Activated naive CD8-positive, alpha-beta T cell treated with anti-CD3 and anti-CD28 coated beads for 36 hours (primary cell): ENCODE measurements at regions not wholly inside any gene's neighbourhood (a gene's known extent, or its start where the extent isn't known, plus 50 kb on each side); places are given as distances from the start of the nearest gene placed in this dataset.

Source experiments
- DNase-seq: peaks from one replicate; pipeline ENCODE4 v3.0.0; 2021
- H3K27ac Mint-ChIP-seq: one replicate; pipeline ENCODE4 v1.8.0; 2022; ENCODE audit warnings: mild to moderate bottlenecking, moderate library complexity, mixed read lengths
- H3K27me3 Mint-ChIP-seq: one replicate; pipeline ENCODE4 v1.8.0; 2022; ENCODE audit warnings: mild to moderate bottlenecking, mixed read lengths
- H3K36me3 Mint-ChIP-seq: one replicate; pipeline ENCODE4 v1.8.0; 2021; ENCODE audit warnings: mild to moderate bottlenecking, mixed read lengths
- H3K4me1 Mint-ChIP-seq: one replicate; pipeline ENCODE4 v1.8.0; 2021; ENCODE audit warnings: mixed read lengths
- H3K4me3 Mint-ChIP-seq: one replicate; pipeline ENCODE4 v1.8.0; 2022; ENCODE audit warnings: mild to moderate bottlenecking, moderate library complexity, mixed read lengths
- H3K9me3 Mint-ChIP-seq: one replicate; pipeline ENCODE4 v1.8.0; 2022; ENCODE audit warnings: mixed read lengths

DNA sequence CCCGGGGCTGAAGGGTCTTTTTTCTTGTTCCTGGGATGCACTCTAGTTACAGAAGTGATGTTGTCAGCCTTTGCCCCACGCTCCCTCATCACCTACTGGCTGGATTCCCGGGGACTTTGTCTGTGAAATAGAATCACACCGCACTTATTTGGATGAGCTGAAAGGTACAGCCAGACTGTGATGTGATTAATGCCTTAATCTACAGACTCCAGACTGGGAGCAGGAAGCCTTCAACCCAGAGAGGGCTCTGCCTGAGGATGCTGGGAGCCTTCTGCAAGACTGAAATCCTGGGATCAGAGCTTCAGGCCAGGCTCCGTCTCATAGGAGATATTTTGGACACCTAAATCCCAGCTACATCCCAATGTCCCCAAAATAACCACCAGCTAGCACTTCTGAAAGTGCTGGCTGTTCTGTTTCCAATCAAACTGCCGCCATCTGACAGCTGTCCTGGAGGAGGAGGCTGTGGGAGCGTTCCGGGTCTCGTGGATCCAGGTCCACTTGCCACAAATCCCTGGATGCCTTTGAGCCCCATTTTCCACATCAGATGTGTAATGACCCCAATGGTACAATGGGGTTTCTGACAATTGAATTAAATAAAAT is 688.5 kb downstream of the TBC1D22A start:
- Mint-ChIP-seq H3K4me3 (no peak overlapping the region), H3K27ac (no peak overlapping the region), H3K4me1 (no peaks in the 10 kb centered on the region), H3K36me3 (no peaks in the 10 kb centered on the region), H3K27me3 (peaks cover 4% of the 10 kb centered on the region), H3K9me3 (peaks cover 13% of the 10 kb centered on the region)
- no peak for DNase-seq

DNA sequence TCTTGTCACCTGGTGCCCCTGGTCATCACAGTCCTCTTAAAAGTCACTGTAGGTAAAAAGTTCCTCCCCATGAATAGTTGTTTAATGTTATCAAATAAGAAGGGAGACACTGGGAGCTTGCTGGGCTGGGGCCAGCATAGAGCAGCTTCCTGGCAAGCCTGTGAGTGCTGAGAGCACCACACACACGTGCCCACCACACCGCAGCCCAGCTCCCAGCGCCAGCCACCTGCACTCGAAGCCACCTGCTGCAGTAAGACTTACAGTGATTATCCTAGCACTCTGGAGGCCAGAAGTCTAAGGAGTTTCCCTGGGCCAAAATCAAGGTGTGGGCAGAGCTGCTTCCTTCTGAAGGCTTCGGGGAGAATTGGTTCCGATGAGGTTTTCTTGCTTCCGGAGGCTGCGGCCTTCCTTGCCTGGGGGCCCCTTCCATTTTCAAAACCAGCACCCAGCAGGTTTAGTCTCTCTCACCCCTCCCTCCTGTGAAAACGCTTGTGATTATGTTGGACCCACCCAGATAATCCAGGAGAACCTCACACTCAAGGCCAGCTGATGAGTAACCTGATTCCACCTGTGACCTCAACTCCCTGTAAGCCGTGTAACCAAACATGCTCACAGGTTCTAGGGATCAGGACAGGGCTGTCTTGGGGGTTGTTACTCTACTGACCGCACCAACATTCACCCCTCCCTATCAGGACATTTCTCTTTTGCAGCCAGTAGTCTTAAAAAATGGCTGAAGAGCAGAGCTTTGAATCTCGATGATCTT is 687.2 kb downstream of the TBC1D22A start:
- Mint-ChIP-seq H3K9me3 (peaks cover 12% of the 10 kb centered on the region), H3K4me3 (no peak overlapping the region), H3K4me1 (no peaks in the 10 kb centered on the region), H3K27ac (no peak overlapping the region), H3K27me3 (peaks cover 4% of the 10 kb centered on the region), H3K36me3 (no peaks in the 10 kb centered on the region)
- DNase-seq = no peak

GRCh38 chr22:47448231-47449223 is 686.1 kb downstream of the TBC1D22A start:
- H3K9me3 Mint-ChIP-seq = peaks cover 3% of the 10 kb centered on the region
- DNase-seq = no peak

GRCh38 chr22:47446821-47447810 is 684.7 kb downstream of the TBC1D22A start:
- Mint-ChIP-seq H3K4me3 (no peak overlapping the region), H3K36me3 (no peaks in the 10 kb centered on the region), H3K9me3 (peaks cover 8% of the 10 kb centered on the region), H3K4me1 (no peaks in the 10 kb centered on the region), H3K27ac (no peak overlapping the region), H3K27me3 (peaks cover 4% of the 10 kb centered on the region)
- DNase-seq = no peak

More at GRCh38 chr22:47448231-47449223, 686.1 kb downstream of the TBC1D22A start:
- H3K36me3 Mint-ChIP-seq = no peaks in the 10 kb centered on the region
- H3K4me3 Mint-ChIP-seq = no peak overlapping the region
- no peak overlapping the region for H3K27ac Mint-ChIP-seq
- H3K27me3 Mint-ChIP-seq = peaks cover 4% of the 10 kb centered on the region
- H3K4me1 Mint-ChIP-seq = no peaks in the 10 kb centered on the region

GRCh38 chr22:47446331-47446730 is 683.9 kb downstream of the TBC1D22A start:
- H3K9me3 Mint-ChIP-seq = peaks cover 8% of the 10 kb centered on the region
- peaks cover 4% of the 10 kb centered on the region for H3K27me3 Mint-ChIP-seq
- H3K4me1 Mint-ChIP-seq = no peaks in the 10 kb centered on the region
- no peak for DNase-seq
- no peak overlapping the region for H3K4me3 Mint-ChIP-seq
- no peak overlapping the region for H3K27ac Mint-ChIP-seq
- no peaks in the 10 kb centered on the region for H3K36me3 Mint-ChIP-seq

GRCh38 chr22:47445716-47446290 is 683.4 kb downstream of the TBC1D22A start:
- peaks cover 8% of the 10 kb centered on the region for H3K9me3 Mint-ChIP-seq
- no peak overlapping the region for H3K27ac Mint-ChIP-seq
- H3K36me3 Mint-ChIP-seq = no peaks in the 10 kb centered on the region
- H3K4me1 Mint-ChIP-seq = no peaks in the 10 kb centered on the region
- peaks cover 4% of the 10 kb centered on the region for H3K27me3 Mint-ChIP-seq
- no peak for DNase-seq
- no peak overlapping the region for H3K4me3 Mint-ChIP-seq

DNA sequence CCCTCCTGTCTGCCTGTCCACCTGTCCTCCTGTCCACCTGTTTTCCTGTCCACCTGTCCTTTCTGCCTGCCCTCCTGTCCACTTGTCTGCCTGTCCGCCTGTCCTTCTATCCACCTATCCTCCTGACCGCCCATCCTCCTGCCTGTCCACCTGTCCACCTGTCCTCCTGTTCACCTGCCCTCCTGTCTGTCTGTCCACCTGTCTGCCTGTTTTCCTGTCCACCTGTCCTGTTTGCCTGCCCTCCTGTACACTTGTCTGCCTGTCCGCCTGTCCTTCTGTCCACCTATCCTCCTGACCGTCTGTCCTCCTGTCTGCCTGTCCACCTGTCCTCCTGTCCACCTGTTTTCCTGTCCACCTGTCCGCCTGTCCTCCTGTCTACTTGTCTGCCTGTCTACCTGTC is 682.8 kb downstream of the TBC1D22A start:
- Mint-ChIP-seq H3K36me3 (no peaks in the 10 kb centered on the region), H3K27ac (no peak overlapping the region), H3K27me3 (peaks cover 4% of the 10 kb centered on the region), H3K9me3 (peaks cover 12% of the 10 kb centered on the region), H3K4me1 (no peaks in the 10 kb centered on the region), H3K4me3 (no peak overlapping the region)
- no peak for DNase-seq

GRCh38 chr22:47444746-47445065 is 682.3 kb downstream of the TBC1D22A start:
- DNase-seq = no peak
- H3K9me3 Mint-ChIP-seq = peaks cover 14% of the 10 kb centered on the region
- no peak overlapping the region for H3K27ac Mint-ChIP-seq
- no peak overlapping the region for H3K4me3 Mint-ChIP-seq
- H3K27me3 Mint-ChIP-seq = peaks cover 4% of the 10 kb centered on the region
- H3K36me3 Mint-ChIP-seq = no peaks in the 10 kb centered on the region
- no peaks in the 10 kb centered on the region for H3K4me1 Mint-ChIP-seq

- no peak overlapping the region for H3K4me3 Mint-ChIP-seq
- H3K4me1 Mint-ChIP-seq = no peaks in the 10 kb centered on the region
- peaks cover 18% of the 10 kb centered on the region for H3K9me3 Mint-ChIP-seq
- no peak for DNase-seq
- H3K27ac Mint-ChIP-seq = no peak overlapping the region
- H3K27me3 Mint-ChIP-seq = peaks cover 4% of the 10 kb centered on the region
- H3K36me3 Mint-ChIP-seq = no peaks in the 10 kb centered on the region
Measured at GRCh38 chr22:47443836-47444745, 681.6 kb downstream of the TBC1D22A start.

DNA sequence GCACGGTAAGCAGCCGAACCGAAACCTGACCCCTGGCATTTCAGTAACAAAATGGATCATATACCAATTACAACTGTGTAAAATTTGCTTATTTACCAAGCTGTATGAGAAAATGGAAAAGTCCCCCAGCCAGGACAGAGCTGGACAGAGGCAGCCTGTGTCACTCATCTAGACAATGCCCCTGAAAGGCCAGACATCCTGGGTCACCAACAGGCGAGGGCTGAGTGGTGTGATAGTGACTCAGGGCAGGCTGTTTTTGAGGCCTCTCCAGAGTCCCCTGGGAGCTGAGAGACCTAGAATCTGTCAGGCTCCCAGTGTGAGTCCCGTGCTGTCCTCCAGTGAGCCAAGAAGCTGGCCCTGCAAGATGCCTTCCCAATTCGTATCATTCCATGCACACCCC is 680.4 kb downstream of the TBC1D22A start:
- peaks cover 18% of the 10 kb centered on the region for H3K9me3 Mint-ChIP-seq
- H3K36me3 Mint-ChIP-seq = no peaks in the 10 kb centered on the region
- no peak for DNase-seq
- H3K27ac Mint-ChIP-seq = no peak overlapping the region
- H3K4me3 Mint-ChIP-seq = no peak overlapping the region
- H3K27me3 Mint-ChIP-seq = peaks cover 4% of the 10 kb centered on the region
- H3K4me1 Mint-ChIP-seq = no peaks in the 10 kb centered on the region

GRCh38 chr22:47439643-47440265 is 677.3 kb downstream of the TBC1D22A start:
- no peak for DNase-seq
- H3K27me3 Mint-ChIP-seq = no peaks in the 10 kb centered on the region
- H3K9me3 Mint-ChIP-seq = peaks cover 18% of the 10 kb centered on the region
- no peaks in the 10 kb centered on the region for H3K36me3 Mint-ChIP-seq
- H3K4me3 Mint-ChIP-seq = no peak overlapping the region
- H3K4me1 Mint-ChIP-seq = no peaks in the 10 kb centered on the region
- no peak overlapping the region for H3K27ac Mint-ChIP-seq

- Mint-ChIP-seq H3K4me1 (no peaks in the 10 kb centered on the region), H3K27ac (no peak overlapping the region), H3K27me3 (no peaks in the 10 kb centered on the region), H3K9me3 (peaks cover 13% of the 10 kb centered on the region), H3K36me3 (no peaks in the 10 kb centered on the region), H3K4me3 (no peak overlapping the region)
- DNase-seq = no peak
Measured at GRCh38 chr22:47437636-47438035, 675.2 kb downstream of the TBC1D22A start.

- DNase-seq = no peak
- H3K27ac Mint-ChIP-seq = no peak overlapping the region
- H3K36me3 Mint-ChIP-seq = no peaks in the 10 kb centered on the region
Measured at GRCh38 chr22:47437110-47437509, 674.7 kb downstream of the TBC1D22A start.

More at GRCh38 chr22:47437110-47437509, 674.7 kb downstream of the TBC1D22A start:
- H3K9me3 Mint-ChIP-seq = peaks cover 10% of the 10 kb centered on the region
- no peak overlapping the region for H3K4me3 Mint-ChIP-seq
- no peaks in the 10 kb centered on the region for H3K27me3 Mint-ChIP-seq
- H3K4me1 Mint-ChIP-seq = no peaks in the 10 kb centered on the region
